Lower lobe of right lung (tissue), 2 donors: ENCODE measurements at regions not wholly inside any gene's neighbourhood (a gene's known extent, or its start where the extent isn't known, plus 50 kb on each side); places are given as distances from the start of the nearest gene placed in this dataset.
"Not testable (repeated sequence)": the region's sequence is repeated elsewhere in the genome, so short reads cannot be mapped to it uniquely, and the experiment has no call there.

Experiments used
- ATAC-seq, 2 donors: fragments of 200-7000 bp; cut with Tn5 transposase; one replicate each; pipeline ENCODE4 v1.9.1; 2020 to 2022; ENCODE audit warnings: mild to moderate bottlenecking in 2 of 2, moderate library complexity in 2 of 2
- DNase-seq: peaks from one replicate; pipeline ENCODE4 v3.0.0-alpha.2; 2020
- H3K27ac ChIP-seq: fragments of 200-600 bp; one replicate; pipeline ENCODE4 v1.8.0; 2022
- H3K27me3 ChIP-seq: fragments of 200-600 bp; one replicate; pipeline ENCODE4 v1.8.0; 2022; ENCODE audit warnings: low read depth
- H3K36me3 ChIP-seq: fragments of 200-600 bp; one replicate; pipeline ENCODE4 v1.8.0; 2022; ENCODE audit warnings: mild to moderate bottlenecking
- H3K4me1 ChIP-seq: fragments of 200-600 bp; one replicate; pipeline ENCODE4 v1.8.0; 2022
- H3K4me3 ChIP-seq: fragments of 200-600 bp; one replicate; pipeline ENCODE4 v1.8.0; 2022; ENCODE audit warnings: mild to moderate bottlenecking
- H3K9me3 ChIP-seq: fragments of 200-600 bp; one replicate; pipeline ENCODE4 v1.8.0; 2022
- intact Hi-C: fragments of 100-400 bp; cut with DNase I; formaldehyde crosslinking; loops from one replicate; pipeline ENCODE4 v1.11.0; 2022
- TF ChIP-seq, protein P1 (sequence below): fragments of 200-600 bp; IDR thresholded peaks from one replicate; pipeline ENCODE4 v1.8.0; 2022; ENCODE audit warnings: antibody characterized with exemption, mild to moderate bottlenecking
- donor health status: DM: no; HTN: yes; CAD: no; lungs with severe emphysema.

DNA sequence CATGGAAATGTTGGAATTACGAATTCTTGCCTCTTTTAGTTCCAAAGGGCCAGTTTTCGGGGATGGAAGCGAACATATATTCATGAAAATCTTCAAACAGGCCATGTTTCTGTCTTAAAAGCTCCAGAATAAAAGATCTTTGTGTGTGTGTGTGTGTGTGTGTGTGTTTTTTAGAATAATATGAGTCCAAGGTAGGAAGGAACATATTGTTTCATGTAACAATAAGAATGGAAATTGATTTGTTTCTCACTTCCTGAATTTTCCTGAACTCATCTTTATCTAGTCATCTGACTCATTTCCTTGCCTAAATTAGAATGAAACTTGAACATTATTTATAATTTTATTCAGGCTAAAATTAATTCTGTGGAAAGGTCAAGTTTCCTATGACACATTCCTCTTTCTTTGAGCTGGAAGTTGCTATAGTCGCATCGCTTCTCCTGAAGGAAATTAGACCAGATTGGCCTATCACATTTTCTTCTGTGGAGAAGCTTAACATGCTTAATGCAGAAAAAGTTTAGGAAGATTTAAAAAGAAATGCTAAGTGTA, 805.1 kb upstream of the ADAMTS5 start:
- H3K4me3 ChIP-seq: no peak overlapping the region
- no peaks in the 10 kb centered on the region for H3K36me3 ChIP-seq
- no peak overlapping the region for H3K27ac ChIP-seq
- TF ChIP-seq, protein P1, sequence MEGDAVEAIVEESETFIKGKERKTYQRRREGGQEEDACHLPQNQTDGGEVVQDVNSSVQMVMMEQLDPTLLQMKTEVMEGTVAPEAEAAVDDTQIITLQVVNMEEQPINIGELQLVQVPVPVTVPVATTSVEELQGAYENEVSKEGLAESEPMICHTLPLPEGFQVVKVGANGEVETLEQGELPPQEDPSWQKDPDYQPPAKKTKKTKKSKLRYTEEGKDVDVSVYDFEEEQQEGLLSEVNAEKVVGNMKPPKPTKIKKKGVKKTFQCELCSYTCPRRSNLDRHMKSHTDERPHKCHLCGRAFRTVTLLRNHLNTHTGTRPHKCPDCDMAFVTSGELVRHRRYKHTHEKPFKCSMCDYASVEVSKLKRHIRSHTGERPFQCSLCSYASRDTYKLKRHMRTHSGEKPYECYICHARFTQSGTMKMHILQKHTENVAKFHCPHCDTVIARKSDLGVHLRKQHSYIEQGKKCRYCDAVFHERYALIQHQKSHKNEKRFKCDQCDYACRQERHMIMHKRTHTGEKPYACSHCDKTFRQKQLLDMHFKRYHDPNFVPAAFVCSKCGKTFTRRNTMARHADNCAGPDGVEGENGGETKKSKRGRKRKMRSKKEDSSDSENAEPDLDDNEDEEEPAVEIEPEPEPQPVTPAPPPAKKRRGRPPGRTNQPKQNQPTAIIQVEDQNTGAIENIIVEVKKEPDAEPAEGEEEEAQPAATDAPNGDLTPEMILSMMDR: no peak
- H3K9me3 ChIP-seq: no peaks in the 10 kb centered on the region
- intact Hi-C loops: no loop called here
- peaks cover 8% of the 10 kb centered on the region for H3K4me1 ChIP-seq
- ATAC-seq: no peak
- no peaks in the 10 kb centered on the region for H3K27me3 ChIP-seq
- DNase-seq: no peak

DNA sequence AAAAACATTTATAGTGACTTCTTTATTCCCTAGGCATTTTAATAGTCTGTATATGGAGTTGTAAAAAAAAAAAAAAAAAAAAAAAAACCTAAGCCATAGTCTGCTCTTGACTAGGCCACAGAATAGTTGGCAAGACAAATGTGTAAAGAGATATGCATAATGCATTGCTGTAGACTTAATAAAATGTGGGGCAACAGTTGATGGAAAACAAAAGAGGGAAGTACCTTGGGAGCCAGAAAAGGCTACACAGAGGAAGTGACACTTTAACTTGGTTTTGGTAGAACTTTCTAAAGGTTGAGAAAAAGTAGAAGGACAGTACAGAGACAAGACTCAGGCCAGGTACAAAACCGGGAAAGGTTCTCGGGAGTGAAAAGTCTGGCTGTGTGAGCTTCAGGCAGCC, 802.9 kb upstream of the ADAMTS5 start:
- no peaks in the 10 kb centered on the region for H3K9me3 ChIP-seq
- H3K36me3 ChIP-seq: no peaks in the 10 kb centered on the region
- H3K4me3 ChIP-seq: no peak overlapping the region
- ATAC-seq (no peak), DNase-seq (no peak)
- H3K27me3 ChIP-seq: no peaks in the 10 kb centered on the region
- intact Hi-C loops: no loop called here
- TF ChIP-seq, protein P1: no peak
- peaks cover 8% of the 10 kb centered on the region for H3K4me1 ChIP-seq
- no peak overlapping the region for H3K27ac ChIP-seq

DNA sequence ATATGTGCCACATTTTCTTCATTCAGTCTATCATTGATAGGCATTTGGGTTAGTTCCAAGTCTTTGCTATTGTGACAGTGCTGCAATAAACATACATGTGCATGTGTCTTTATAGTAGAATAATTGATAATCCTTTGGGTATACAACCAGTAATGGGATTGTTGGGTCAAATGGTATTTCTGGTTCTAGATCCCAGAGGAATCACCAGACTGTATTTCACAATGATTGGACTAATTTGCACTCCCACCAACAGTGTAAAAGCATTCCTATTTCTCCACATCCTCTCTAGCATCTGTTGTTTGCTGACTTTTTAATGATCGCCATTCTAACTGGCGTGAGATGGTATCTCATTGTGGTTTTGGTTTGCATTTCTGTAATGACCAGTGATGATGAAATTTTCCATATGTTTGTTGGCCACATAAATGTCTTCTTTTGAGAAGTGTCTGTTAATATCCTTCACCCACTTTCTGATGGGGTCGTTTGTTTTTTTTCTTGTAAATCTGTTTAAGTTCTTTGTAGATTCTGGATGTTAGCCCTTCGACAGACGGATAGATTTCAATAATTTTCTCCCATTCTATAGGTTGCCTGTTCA, 801.3 kb upstream of the ADAMTS5 start:
- ATAC-seq: not testable (repeated sequence)

DNA sequence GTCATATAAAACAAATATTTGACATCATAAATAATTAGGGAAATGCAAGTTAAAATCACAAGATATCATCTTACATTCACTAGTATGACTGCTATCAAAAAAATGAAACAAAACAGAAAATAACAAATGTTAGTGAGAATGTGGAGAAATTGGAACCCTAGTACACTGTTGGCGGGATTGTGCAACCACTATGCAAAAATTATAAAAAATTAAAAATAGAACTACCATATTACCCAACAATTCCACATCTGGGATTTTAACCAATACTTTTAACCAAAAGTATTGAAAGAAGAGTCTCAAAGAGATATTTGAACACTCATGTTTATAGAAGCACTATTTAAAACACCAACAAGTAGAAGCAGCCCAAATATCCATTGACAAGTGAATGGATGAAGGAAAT, 797.2 kb upstream of the ADAMTS5 start:
- Histone ChIP-seq H3K27ac (no peak overlapping the region), H3K27me3 (no peaks in the 10 kb centered on the region), H3K4me3 (no peak overlapping the region), H3K4me1 (no peaks in the 10 kb centered on the region), H3K36me3 (no peaks in the 10 kb centered on the region), H3K9me3 (no peaks in the 10 kb centered on the region)
- no peak for ATAC-seq
- TF ChIP-seq, protein P1: no peak
- DNase-seq: no peak
- intact Hi-C loops: no loop called here

More for the DNA sequence above, 801.3 kb upstream of the ADAMTS5 start:
- intact Hi-C loops, H3K36me3 ChIP-seq, H3K4me1 ChIP-seq, H3K27me3 ChIP-seq, H3K9me3 ChIP-seq, H3K4me3 ChIP-seq, DNase-seq, H3K27ac ChIP-seq: not testable (repeated sequence)

DNA sequence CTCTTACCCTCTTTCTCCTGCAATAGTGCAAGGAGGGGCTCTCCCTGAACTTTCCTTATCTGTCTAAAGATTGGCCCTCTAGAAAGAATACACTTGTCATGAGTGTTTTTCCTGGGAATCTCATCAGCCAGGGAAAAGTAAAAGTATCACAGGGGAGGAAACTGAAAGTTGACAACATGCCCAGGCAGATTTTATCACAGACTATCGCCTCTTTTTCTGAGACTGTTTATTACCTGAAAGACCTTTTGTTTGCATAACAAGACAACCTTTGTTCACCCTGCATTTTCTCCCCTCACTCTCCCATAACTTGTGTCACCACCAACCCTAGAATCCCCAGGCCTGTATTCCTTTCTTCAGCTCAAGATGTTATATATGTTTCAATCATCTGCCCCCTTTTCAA, 794.7 kb upstream of the ADAMTS5 start:
- intact Hi-C loops: no loop called here
- no peak overlapping the region for H3K27ac ChIP-seq
- no peak overlapping the region for H3K4me3 ChIP-seq
- TF ChIP-seq, protein P1: no peak
- ATAC-seq: no peak
- H3K4me1 ChIP-seq: no peaks in the 10 kb centered on the region
- H3K36me3 ChIP-seq: no peaks in the 10 kb centered on the region
- DNase-seq: no peak
- no peaks in the 10 kb centered on the region for H3K27me3 ChIP-seq
- H3K9me3 ChIP-seq: no peaks in the 10 kb centered on the region

DNA sequence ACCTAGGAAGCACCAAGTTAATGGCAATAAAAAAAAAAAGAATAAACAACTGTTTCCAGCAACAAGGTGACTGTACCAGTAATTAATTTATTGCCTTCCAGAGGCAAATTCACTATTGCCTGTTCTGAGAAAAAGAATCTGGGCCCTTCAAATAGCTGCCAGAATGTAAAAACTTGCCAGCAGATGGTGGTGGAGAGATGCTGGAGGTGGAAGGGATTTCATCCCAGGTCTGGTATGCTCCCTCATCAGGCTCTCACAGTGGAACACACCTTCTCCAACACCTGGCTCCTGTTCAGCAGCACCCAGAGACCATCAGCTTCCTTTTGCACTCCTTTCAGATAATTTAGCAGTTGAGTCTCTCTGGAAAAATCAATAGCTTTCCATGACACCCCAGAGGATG, 792.9 kb upstream of the ADAMTS5 start:
- Histone ChIP-seq H3K27me3 (no peaks in the 10 kb centered on the region), H3K9me3 (no peaks in the 10 kb centered on the region), H3K36me3 (no peaks in the 10 kb centered on the region), H3K4me3 (no peak overlapping the region), H3K27ac (no peak overlapping the region), H3K4me1 (no peaks in the 10 kb centered on the region)
- TF ChIP-seq, protein P1: peak; percentile 10
- DNase-seq (no peak), ATAC-seq (peak in 1 of 2 donors; percentile 64)
- intact Hi-C loops: no loop called here
